Fibroblast of pulmonary artery (primary cell): ENCODE measurements at regions not wholly inside any gene's neighbourhood (a gene's known extent, or its start where the extent isn't known, plus 50 kb on each side); places are given as distances from the start of the nearest gene placed in this dataset.
"Not testable (repeated sequence)": the region's sequence is repeated elsewhere in the genome, so short reads cannot be mapped to it uniquely, and the experiment has no call there.

ENCODE experiments used
- DNase-seq: peaks from one replicate; pipeline ENCODE4 v3.0.0-alpha.2; 2010; ENCODE audit warnings: low read depth
- H3K4me3 ChIP-seq: replicated peaks from 2 replicates; pipeline ENCODE4 v1.5.1; 2011; ENCODE audit warnings: low read depth, mild to moderate bottlenecking, control low read depth, low read length, moderate library complexity
- CTCF ChIP-seq: IDR thresholded peaks from 2 replicates; pipeline ENCODE4 v1.5.1; 2011; ENCODE audit warnings: mild to moderate bottlenecking, control low read depth, low read length, inconsistent platforms; ENCODE audit errors: missing control alignments

- DNase-seq: no peak
- no peak for TF ChIP-seq CTCF
- H3K4me3 ChIP-seq: no peak overlapping the region
Observed at GRCh38 chr5:72637058-72637457, 129.8 kb upstream of the ZNF366 start.

DNA sequence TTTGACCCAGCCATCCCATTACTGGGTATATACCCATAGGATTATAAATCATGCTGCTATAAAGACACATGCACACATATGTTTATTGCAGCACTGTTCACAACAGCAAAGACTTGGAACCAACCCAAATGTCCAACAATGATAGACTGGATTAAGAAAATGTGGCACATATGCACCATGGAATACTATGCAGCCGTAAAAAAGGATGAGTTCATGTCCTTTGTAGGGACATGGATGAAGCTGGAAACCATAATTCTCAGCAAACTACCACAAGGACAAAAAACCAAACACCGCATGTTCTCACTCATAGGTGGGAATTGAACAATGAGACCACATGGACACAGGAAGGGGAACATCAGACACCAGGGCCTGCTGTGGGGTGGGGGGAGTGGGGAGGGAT is 129.4 kb upstream of the ZNF366 start:
- not testable (repeated sequence) for DNase-seq, H3K4me3 ChIP-seq

- no peak overlapping the region for H3K4me3 ChIP-seq
- no peak for TF ChIP-seq CTCF
- peak; percentile 18 for DNase-seq
Observed at GRCh38 chr5:72634444-72634843, 127.2 kb upstream of the ZNF366 start.

GRCh38 chr5:72633649-72634048 is 126.4 kb upstream of the ZNF366 start:
- H3K4me3 ChIP-seq: no peak overlapping the region
- no peak for TF ChIP-seq CTCF
- DNase-seq: peak; percentile 75

DNA sequence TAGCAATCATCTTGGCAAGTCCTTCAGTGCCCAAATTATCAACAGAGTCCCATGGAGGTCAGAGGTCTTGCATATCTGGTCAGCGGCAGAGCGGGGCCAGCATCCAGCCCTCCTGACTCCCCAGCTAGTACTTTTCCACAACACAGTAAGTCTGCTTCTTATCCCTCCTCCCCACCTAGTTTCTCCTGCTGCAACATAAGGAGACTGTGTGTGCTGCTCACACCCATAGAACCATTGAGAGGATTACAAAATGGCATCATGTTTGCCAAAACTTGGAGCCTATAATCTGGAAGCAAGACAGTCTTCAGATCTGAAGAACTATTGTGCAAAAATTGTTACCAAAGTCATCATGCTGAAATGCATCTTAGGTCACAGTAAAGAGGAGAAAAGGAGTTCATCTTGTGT is 125.8 kb upstream of the ZNF366 start:
- no peak overlapping the region for H3K4me3 ChIP-seq
- no peak for TF ChIP-seq CTCF
- DNase-seq: peak; percentile 54

GRCh38 chr5:72630721-72631120 is 123.5 kb upstream of the ZNF366 start:
- TF ChIP-seq CTCF: no peak
- no peak overlapping the region for H3K4me3 ChIP-seq
- no peak for DNase-seq

DNA sequence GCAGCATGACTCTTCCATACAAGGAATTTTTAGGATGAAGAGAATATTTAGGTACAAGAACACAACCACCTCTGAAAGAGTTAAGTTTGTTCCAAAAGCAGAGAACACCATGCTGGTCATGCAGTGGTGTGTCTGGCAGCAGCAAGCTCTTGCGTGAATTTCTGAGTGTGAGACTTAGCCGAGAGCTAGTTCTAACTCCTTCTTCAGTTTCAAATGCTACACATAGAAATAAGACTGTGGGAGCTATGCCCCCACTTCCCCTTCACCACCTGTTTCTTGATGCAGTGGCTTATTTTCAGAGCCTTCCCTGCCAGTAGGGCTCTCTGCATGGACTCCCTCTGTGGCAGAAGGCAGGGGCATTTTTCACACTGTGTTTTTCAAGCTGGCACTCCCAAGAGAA is 122.9 kb upstream of the ZNF366 start:
- H3K4me3 ChIP-seq: no peak overlapping the region
- no peak for TF ChIP-seq CTCF
- DNase-seq: no peak
